ENCODE measurements at regions not wholly inside any gene's neighbourhood (a gene's known extent, or its start where the extent isn't known, plus 50 kb on each side); places are given as distances from the start of the nearest gene placed in this dataset.
A peak's percentile ranks its signal among the peaks of the same experiment; 100 is the strongest.

DNA sequence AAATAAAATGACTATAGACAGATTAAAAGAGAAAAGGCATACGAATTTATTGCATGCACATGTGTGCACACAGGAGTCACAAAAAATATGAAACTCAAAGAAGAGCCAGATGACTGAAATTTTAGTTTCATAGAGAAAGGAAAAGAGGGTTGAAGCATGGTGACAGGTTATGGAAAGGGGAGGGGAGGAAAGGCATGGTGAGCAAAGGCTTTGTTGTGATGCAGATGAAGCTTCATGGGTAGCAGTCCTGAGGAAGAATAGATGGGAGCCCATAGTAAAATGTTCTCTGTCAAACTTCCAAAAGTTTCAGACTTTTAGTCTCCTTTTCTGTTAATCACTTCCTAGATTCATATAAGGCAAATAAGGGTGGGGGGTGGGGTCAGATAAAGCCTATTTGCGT lies 612.7 kb upstream of the ATP2B1 start:
- WGBS, 2 donors = 87 to 89% methylated on average over 2 of the region's 2 CpGs
- no peak for TF ChIP-seq POLR2A (IDR thresholded peaks at IDR 0.05)
- TF ChIP-seq, protein P1, sequence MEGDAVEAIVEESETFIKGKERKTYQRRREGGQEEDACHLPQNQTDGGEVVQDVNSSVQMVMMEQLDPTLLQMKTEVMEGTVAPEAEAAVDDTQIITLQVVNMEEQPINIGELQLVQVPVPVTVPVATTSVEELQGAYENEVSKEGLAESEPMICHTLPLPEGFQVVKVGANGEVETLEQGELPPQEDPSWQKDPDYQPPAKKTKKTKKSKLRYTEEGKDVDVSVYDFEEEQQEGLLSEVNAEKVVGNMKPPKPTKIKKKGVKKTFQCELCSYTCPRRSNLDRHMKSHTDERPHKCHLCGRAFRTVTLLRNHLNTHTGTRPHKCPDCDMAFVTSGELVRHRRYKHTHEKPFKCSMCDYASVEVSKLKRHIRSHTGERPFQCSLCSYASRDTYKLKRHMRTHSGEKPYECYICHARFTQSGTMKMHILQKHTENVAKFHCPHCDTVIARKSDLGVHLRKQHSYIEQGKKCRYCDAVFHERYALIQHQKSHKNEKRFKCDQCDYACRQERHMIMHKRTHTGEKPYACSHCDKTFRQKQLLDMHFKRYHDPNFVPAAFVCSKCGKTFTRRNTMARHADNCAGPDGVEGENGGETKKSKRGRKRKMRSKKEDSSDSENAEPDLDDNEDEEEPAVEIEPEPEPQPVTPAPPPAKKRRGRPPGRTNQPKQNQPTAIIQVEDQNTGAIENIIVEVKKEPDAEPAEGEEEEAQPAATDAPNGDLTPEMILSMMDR (IDR thresholded peaks at IDR 0.05) = no peak
- H3K4me3 ChIP-seq (ENCODE audit: low read depth, poor library complexity, severe bottlenecking) = no peak overlapping the region
- intact Hi-C loops (cut with DNase I; ENCODE audit: low total_unique reads) = no loop called here
- no peak for DNase-seq (ENCODE audit: low spot score in 2 of 2)

DNA sequence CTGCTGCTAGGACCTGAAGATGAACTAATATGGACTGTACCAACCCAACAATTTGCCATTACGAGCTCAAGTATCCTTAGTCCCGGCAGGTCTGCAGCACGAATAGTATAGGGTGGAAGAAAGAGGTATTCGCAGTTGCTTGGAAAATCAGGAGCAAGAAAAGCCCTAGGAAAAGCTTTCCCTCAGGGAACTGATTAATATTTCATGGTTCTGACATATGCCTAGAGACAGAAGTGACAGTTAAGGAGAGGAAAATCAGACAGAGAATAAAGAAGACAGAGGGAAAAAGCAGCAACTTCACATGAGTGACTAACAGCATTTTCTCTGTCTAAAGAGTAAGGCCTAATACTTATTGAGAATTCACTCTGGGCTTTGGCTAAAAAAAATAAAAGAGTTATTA lies 602.9 kb upstream of the ATP2B1 start:
- intact Hi-C loops (cut with DNase I; ENCODE audit: low total_unique reads) = no loop called here
- no peak for DNase-seq (ENCODE audit: low spot score in 2 of 2)
- TF ChIP-seq, protein P1 (IDR thresholded peaks at IDR 0.05) = no peak
- TF ChIP-seq POLR2A (IDR thresholded peaks at IDR 0.05) = no peak
- H3K4me3 ChIP-seq (ENCODE audit: low read depth, poor library complexity, severe bottlenecking) = no peak overlapping the region
- 91% methylated on average over 4 of the region's 4 CpGs for WGBS, 2 donors

DNA sequence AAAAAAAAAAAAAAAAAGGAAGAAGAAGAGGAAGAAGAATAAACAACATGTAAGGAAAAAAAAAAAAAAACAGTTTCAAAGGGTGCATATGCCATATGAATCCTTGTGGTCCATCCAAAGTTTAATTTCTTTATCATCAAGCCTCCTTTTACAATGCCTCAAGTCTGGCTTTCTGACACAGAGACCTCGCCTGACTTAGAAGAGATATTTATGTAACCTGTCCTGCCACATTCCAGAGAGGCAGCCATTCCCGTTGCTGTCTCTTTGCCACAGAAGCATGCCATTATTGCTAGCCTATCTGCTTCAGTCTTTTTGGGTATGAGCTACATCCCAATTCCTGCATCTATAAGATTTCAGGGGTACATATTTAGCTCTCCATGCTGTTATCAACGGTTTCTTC lies 596.7 kb upstream of the ATP2B1 start:
- 54 to 63% methylated on average over 3 of the region's 3 CpGs for WGBS, 2 donors
- DNase-seq (ENCODE audit: low spot score in 2 of 2) = peak in 1 of 2 donors; percentile 17
- H3K4me3 ChIP-seq (ENCODE audit: low read depth, poor library complexity, severe bottlenecking) = no peak overlapping the region
- TF ChIP-seq, protein P1 (IDR thresholded peaks at IDR 0.05) = no peak
- TF ChIP-seq POLR2A (IDR thresholded peaks at IDR 0.05) = no peak
- intact Hi-C loops (cut with DNase I; ENCODE audit: low total_unique reads) = no loop called here

DNA sequence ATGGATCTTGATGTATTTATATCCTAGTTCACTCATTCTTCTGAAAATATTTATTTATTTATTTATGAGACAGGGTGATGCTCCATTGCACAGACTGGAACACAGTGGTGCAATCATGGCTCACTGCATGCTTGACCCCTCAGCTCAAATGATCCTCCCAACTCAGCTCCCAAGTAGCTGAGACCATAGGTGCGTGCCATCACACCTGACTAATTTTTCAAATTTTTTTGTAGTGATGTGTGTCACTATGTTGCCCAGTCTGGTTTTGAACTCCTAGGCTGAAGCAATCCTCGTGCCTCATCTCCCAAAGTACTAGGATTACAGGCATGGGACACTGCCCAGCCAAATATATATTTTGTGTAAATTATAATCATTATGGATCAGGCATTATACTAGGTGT lies 595.6 kb upstream of the ATP2B1 start:
- DNase-seq (ENCODE audit: low spot score in 2 of 2) = no peak
- 96 to 99% methylated on average over 2 of the region's 2 CpGs for WGBS, 2 donors

DNA sequence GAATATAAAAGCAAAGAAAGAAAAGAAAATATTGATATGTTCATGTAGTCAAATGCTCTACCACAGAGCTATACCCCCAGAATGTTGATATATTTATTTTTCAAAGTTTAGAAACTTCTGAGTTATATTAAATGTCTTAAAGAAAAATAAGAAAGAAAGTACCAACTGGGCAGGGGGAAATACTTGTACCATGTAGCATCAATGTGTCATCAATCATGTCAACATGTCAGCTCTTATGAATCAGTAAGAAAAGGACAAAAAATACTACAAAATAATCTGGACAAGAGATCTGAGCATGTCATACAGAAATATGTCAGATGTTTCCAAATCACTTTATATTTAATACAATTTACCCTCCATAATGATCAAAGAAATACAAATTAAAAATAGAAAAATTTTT lies 595.1 kb upstream of the ATP2B1 start:
- intact Hi-C loops (cut with DNase I; ENCODE audit: low total_unique reads) = no loop called here
- no peak for TF ChIP-seq POLR2A (IDR thresholded peaks at IDR 0.05)
- TF ChIP-seq, protein P1 (IDR thresholded peaks at IDR 0.05) = no peak
- no peak for DNase-seq (ENCODE audit: low spot score in 2 of 2)
- H3K4me3 ChIP-seq (ENCODE audit: low read depth, poor library complexity, severe bottlenecking) = no peak overlapping the region

More for the DNA sequence above, 595.6 kb upstream of the ATP2B1 start:
- intact Hi-C loops (cut with DNase I; ENCODE audit: low total_unique reads) = no loop called here
- no peak overlapping the region for H3K4me3 ChIP-seq (ENCODE audit: low read depth, poor library complexity, severe bottlenecking)
- TF ChIP-seq POLR2A (IDR thresholded peaks at IDR 0.05) = no peak
- TF ChIP-seq, protein P1 (IDR thresholded peaks at IDR 0.05) = no peak

DNA sequence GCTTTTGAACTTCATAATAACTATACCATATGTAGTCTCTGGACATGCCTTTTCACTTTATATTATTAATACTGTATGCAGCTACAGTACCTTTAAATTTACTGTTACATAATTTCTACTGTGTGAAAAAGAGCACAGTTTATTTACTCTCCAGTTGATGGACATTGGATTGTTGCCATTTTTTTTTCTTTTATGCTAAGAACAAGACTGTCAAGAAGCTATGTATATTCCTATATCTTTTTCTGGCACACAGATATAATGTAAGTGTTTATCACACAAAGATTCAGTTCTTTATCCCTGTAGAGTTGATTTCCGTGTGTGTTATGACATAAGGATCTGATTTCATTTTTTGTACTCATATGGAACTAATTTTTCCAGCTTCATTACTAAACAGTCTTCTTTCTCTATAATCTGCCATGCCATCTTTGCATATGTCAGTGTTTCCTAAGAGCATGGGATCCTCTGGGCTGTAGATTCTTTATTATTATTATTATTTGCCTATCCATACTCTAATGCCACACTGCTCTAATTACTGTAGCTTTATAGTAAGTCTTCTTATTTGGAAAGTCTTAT lies 593.0 kb upstream of the ATP2B1 start:
- DNase-seq (ENCODE audit: low spot score in 2 of 2) = no peak
- WGBS, 2 donors = 59 to 68% methylated on average over 1 of the region's 1 CpG
- no peak overlapping the region for H3K4me3 ChIP-seq (ENCODE audit: low read depth, poor library complexity, severe bottlenecking)
- TF ChIP-seq, protein P1 (IDR thresholded peaks at IDR 0.05) = no peak
- intact Hi-C loops (cut with DNase I; ENCODE audit: low total_unique reads) = loop anchor here (2.0 kb wide), 1 partner anchor 61 kb away; no protein-coding TSS in a partner anchor
